HG02938 (cell line): ENCODE measurements at regions not wholly inside any gene's neighbourhood (a gene's known extent, or its start where the extent isn't known, plus 50 kb on each side); places are given as distances from the start of the nearest gene placed in this dataset.

Source experiments
- ATAC-seq: cut with Tn5 transposase; IDR thresholded peaks from one replicate; pipeline ENCODE4 v1.9.1; 2021; ENCODE audit warnings: mild to moderate bottlenecking, moderate library complexity; ENCODE audit not compliant: unreplicated experiment

- no peak for ATAC-seq
Observed at GRCh38 chr10:64062793-64063192, 541.6 kb downstream of the REEP3 start.

- ATAC-seq = no peak
Observed at GRCh38 chr10:64067009-64067606, 545.9 kb downstream of the REEP3 start.

GRCh38 chr10:64067859-64068258 is 546.7 kb downstream of the REEP3 start:
- ATAC-seq = no peak

GRCh38 chr10:64070241-64070640 is 549.0 kb downstream of the REEP3 start:
- ATAC-seq = no peak

GRCh38 chr10:64071218-64071617 is 550.0 kb downstream of the REEP3 start:
- no peak for ATAC-seq

- ATAC-seq = no peak
Observed at GRCh38 chr10:64075604-64076003, 554.4 kb downstream of the REEP3 start.

GRCh38 chr10:64076322-64076940 is 555.2 kb downstream of the REEP3 start:
- no peak for ATAC-seq

GRCh38 chr10:64079341-64079740 is 558.1 kb downstream of the REEP3 start:
- no peak for ATAC-seq

GRCh38 chr10:64080071-64080470 is 558.9 kb downstream of the REEP3 start:
- ATAC-seq = no peak

GRCh38 chr10:64081947-64082482 is 560.8 kb downstream of the REEP3 start:
- ATAC-seq = no peak

GRCh38 chr10:64086083-64086767 is 565.0 kb downstream of the REEP3 start:
- no peak for ATAC-seq

GRCh38 chr10:64089648-64090047 is 568.4 kb downstream of the REEP3 start:
- ATAC-seq = no peak

- ATAC-seq = no peak
Observed at GRCh38 chr10:64090865-64091264, 569.7 kb downstream of the REEP3 start.

- ATAC-seq = no peak
Observed at GRCh38 chr10:64091897-64092296, 570.7 kb downstream of the REEP3 start.

- ATAC-seq = no peak
Observed at GRCh38 chr10:64093304-64093703, 572.1 kb downstream of the REEP3 start.

- no peak for ATAC-seq
Observed at GRCh38 chr10:64093946-64094535, 572.8 kb downstream of the REEP3 start.

- ATAC-seq = no peak
Observed at GRCh38 chr10:64096941-64097340, 575.7 kb downstream of the REEP3 start.

GRCh38 chr10:64097391-64098122 is 576.4 kb downstream of the REEP3 start:
- no peak for ATAC-seq

- ATAC-seq = no peak
Observed at GRCh38 chr10:64098994-64099393, 577.8 kb downstream of the REEP3 start.

GRCh38 chr10:64101606-64102263 is 580.5 kb downstream of the REEP3 start:
- no peak for ATAC-seq

GRCh38 chr10:64102264-64102633 is 581.0 kb downstream of the REEP3 start:
- ATAC-seq = no peak
